Limb (tissue), 2 donors: ENCODE measurements at regions not wholly inside any gene's neighbourhood (a gene's known extent, or its start where the extent isn't known, plus 50 kb on each side); places are given as distances from the start of the nearest gene placed in this dataset.
"Not testable (repeated sequence)": the region's sequence is repeated elsewhere in the genome, so short reads cannot be mapped to it uniquely, and the experiment has no call there.

Source experiments
- DNase-seq, 2 donors: peaks; one replicate each; pipeline ENCODE4 v3.0.0-alpha.2; 2016; ENCODE audit errors: extremely low spot score in 2 of 2

DNA sequence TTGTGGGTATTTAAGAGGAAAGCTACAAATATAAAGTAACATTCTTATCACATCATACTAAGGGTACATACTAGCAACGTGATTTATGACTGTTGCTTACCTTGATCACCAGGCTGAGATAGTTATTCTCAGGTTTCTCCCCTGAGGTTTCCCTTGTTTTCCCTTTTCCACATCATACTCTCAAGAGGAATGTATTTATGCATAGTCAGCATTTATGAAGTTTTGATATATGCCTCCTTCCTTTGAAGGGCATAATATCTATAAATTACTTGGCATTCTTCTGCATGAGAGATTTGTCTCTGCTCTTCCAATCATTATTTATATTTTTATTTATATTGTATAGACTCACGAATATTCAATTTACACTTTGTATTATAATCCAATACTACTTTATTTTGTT lies 726.7 kb upstream of the ADGRB3 start:
- DNase-seq = no peak

DNA sequence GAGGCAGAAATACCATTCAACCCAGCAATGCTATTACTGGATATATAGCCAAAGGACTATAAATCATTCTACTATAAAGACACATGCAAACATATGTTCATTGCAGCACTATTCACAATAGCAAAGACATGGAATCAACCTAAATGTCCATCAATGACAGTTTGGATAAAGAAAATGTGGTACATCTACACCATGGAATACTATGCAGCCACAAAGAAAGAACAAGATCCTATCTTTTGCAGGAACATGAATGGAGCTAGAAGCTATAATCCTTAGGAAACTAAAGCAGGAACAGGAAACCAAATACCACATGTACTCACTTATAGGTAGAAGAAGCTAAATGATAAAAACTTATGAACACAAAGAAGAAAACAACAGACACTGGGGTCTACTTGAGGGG lies 730.3 kb upstream of the ADGRB3 start:
- not testable (repeated sequence) for DNase-seq

DNA sequence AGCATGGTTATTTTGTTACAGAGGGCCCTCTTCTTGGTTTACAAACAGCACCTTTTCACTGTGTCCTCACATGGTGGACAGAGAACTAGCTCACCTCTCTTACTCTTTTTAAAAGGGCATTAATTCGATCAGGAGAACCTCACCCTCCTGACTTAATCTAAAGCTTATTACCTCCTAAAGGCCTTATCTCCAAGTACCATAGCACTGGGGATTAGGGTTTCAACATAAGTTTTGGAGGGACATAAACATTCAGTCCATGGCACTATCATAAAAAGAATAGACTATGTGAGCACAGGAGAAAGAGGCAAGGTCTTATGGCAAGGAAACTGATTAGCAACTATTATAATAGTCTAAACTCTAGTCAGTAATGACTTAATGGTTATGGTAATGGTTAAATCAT lies 736.2 kb upstream of the ADGRB3 start:
- no peak for DNase-seq

DNA sequence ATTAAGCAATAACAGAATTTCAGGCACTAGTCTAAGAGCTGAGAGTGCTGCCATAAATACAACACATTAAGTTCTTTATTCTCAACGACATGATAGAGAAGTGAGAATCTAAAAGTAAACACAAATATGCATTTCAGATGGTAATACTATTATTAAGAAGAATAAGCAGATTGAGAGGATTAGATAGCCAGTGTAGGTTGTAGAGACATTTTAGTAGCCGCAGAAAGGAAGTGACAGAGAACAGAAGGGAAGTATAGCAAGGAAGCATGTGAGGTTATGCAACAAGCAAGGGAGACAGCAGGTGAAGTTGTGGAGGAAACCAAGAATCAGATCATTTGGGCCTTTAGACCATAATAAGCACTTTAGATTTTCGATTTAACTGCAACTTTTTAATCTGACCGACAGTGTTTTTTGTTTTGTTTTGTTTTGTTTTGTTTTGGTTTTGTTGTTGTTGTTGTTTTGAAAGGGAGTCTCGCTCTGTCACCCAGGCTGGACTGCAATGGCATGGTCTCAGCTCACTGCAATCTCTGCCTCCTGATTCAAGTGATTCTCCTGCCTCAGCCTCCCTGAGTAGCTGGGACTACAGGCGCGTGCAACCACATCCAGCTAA lies 737.0 kb upstream of the ADGRB3 start:
- no peak for DNase-seq

DNA sequence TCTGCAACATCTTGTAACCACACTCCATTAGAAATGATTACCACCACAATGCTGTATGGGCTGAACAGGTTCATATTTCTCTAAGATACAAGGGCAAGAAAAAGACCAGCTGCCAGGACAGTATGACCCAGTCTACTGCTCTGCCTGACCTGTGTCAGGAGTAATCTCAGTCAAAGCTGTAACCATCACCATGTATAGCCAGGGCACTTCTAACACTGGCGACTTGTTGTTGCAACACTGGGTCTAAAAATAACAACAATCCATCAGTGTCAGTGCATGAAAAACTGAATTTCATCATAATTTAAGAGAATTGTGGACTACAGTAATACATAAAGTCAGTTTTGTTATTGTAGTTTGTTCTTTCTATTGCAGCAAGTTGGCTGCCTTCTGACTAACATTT lies 738.6 kb upstream of the ADGRB3 start:
- DNase-seq = no peak

DNA sequence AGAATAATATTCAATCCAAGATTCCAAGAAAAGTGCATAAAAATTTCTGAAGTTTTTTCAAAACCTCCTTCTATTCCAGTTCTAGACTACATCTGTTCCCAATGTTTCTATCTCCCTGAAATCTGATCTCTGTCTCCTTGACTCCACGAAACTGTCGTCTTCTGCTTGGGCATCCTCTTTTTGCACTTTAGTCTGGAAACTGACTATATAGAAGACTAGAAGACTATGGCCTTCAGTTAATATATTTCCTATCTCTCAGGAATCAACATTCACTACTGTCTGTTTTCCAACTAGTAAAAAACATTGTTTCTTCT lies 745.4 kb upstream of the ADGRB3 start:
- DNase-seq = no peak

DNA sequence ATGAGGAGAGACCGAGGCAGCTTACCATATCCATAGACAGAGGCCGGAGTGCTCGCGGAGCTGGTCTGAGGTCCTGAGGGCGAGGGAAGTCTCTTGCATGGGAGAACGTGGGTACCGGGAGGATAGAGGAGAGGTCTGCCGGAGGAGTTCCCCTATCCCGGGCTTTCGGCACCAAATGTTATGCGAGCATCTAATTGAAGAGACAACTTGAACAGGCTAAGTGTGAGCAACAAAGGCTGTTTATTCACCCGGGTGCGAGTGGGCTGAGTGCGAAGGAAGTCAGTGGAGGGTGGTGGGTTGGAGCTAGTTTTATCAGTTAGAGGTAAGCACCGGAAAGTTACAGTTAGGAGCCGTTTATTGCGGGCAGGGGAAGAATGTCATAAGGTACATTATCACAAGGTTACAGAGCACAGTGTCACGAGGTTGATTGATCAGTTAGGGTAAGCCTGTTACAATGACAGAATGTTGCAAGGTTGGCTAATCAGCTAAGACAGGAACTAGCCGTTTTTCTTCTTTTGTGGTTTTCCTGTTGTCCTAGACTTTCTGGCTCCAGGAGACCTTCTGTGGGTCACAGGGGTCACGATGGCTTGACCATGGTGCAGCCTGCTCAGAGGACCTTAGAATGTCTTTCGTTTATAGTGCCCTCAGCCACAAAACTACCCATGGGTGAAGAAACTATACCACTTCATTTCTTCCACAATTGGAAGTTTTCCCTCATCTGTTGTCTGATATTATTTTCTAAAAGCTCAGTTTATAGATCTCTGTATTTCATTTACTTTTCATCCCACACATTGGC lies 746.0 kb upstream of the ADGRB3 start:
- DNase-seq = no peak

DNA sequence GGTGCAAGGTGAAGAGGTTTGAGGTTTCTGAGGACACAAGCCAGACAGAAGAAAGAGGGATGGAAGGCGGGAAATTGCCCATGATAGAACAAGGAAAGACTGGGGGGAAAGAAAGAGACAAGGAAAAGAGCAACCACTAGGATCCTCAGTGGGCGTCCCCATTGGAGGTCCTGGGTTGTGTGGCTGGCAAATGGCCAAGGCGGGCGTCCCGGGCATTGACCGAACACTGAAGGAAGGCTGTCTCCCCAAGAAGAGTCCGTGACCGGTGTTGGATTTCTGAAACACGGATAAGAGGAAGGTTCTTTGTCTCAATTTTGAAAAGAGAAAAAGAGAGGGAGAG lies 746.6 kb upstream of the ADGRB3 start:
- no peak for DNase-seq

DNA sequence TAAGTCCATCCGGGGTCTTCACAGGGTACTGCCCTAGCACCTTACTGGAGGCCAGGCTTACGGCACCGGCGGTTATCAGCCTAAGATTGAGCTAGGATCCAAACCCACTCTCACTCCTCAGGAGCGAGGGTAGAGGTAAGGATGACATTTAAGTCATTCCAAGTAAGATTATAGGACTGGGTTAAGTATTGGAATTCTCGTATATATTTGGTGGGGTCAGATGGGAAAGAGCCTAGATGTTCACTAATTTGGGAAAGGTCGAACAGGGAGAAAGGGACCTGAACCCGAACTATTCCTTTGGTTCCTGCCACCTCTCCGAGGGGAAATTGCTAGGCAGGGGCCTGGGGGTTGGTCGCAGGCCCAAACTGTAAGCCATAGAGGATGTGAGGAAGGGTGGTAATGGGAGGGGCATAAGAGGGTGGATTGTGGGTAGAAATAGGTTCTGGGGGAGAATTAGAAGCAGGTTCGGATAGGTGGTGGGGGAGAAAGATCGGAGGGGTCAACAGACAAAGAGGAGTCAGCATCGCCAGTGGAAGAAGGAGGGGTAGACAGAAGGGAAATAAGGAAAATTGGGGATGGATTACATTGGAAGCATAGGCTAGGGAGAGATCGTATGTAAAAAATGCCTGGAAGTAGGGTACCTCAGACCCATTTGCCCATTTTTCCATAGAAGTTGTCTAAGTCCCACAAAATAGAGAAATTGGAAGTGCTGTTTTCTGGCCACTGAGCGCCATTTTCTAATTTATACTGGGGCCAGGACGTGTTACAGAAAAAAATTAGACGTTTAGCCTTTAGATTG lies 747.1 kb upstream of the ADGRB3 start:
- DNase-seq = no peak

DNA sequence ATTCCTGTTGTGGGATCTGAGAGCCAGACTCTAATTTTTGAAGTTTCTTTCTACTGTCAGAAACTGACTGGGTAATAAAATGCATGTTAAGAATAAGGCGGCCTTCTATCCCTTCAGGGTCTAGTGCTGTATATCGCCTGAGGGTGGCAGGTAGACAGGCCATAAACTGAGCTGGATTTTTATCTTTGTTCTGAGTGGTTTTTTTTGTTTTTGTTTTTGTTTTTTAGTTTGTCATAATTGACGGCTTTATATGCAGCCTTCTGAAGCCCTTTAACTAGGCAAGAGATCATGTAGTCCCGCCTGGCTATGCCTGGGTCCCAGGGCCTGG lies 747.7 kb upstream of the ADGRB3 start:
- DNase-seq = no peak

DNA sequence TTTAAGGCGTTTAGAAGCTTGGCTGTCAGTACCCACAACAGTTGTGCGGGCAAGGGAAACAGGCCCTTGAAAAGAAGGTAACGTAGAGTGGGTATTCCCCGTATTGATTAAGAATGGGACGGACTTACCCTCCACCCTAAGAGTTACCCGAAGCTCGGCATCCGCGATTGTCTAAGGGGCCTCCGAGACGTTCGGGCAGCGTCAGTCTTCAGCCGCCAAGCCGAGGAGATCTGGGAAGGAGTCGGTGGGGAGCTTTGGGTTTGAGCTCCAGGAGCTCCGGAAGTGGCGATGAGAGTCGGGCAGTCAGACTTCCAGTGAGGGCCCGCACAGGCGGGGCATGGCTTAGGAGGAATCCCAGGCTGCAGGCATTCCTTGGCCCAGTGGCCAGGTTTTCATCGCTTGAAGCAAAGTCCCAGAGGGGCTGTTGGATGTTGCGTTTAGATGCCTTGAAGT lies 748.2 kb upstream of the ADGRB3 start:
- no peak for DNase-seq

DNA sequence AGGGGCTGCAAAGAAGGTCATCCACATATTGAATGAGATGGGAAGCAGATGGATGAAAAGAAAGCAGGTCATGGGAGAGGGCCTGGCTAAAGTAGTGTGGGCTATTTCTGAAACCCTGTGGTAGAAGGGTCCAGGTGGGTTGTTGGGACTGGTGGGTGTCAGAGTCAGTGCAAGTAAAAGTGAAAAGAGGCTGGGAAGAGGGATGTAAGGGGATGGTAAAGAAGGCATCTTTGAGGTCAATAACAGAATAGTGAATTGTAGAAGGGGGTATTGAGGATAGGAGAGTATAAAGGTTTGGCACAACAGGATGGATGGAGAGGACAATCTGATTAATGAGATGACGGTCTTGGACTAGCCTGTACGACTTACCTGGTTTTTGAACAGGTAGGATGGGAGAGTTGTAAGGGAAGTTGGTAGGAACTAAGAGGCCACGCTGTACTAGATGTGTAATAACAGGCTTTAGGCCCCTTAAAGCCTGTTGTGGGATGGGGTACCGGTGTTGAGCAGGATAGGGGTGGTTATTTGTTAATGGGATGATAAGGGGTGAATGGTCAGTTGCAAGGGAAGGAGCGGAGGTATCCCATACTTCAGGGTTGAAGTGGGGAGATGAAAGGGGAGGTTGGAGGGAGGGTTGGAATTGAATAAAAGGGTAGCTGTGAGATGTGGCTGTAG lies 748.9 kb upstream of the ADGRB3 start:
- DNase-seq = no peak

DNA sequence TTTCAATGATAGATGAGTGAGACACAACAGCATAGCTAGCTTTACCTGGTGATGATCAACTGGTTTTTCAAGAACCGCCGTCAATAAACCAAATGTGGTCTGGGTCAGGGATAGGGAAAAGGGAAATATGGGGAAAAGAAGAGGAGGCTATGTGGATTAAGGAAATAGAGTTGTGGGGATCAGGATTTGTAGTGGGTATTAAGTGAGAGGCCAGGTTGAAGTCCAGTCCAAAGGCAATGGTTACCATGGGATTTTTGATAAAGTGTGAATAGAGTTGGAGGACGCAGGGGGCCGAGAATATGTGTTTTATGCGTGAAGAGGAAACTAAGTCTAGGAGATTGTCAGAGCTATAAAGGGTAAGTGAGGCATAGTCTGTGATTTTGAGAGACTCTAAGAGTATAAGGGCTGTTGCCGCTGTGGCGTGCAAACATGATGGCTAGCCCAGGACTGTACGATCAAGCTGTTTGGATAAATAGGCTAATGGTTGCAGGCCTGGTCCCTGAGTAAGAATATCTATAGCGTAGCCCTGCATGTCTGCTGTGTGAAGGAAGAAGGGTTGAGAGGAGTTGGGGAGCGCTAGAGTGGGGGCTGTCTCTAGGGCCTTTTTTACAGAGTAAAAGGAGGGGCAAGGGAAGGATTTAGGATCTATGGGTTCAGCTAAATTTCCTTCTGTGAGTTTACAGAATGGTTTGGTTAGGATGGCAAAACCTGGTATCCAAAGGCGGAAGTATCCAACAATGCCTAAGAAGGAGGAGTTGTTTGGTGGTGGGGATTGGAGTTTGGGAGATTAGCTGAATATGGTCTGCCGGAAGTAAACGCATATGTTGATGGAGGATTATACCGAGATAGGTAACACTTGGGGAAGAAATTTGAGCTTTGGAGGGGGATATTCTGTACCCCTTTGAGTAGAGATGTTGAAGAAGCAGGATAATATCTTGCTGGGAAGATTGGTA lies 749.7 kb upstream of the ADGRB3 start:
- no peak for DNase-seq

DNA sequence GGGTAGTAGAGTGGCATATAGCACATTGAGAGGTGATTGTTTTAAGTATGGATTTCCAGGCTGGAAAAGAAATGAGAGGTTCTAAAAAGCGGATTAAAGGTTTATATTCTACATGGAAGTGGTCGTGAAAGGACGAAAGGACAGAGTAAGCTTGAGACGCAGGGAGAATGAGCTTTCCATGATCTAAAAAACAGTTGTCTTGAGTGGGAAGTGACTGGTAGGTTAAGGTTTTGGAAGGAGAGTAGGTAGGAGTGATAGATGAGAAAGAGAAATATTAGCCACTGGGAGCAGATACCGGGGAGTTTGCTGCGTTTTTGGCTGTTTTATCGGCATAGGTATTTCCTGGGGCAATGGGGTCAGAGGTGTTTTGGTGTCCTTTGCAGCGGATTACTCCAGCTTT lies 750.6 kb upstream of the ADGRB3 start:
- no peak for DNase-seq

DNA sequence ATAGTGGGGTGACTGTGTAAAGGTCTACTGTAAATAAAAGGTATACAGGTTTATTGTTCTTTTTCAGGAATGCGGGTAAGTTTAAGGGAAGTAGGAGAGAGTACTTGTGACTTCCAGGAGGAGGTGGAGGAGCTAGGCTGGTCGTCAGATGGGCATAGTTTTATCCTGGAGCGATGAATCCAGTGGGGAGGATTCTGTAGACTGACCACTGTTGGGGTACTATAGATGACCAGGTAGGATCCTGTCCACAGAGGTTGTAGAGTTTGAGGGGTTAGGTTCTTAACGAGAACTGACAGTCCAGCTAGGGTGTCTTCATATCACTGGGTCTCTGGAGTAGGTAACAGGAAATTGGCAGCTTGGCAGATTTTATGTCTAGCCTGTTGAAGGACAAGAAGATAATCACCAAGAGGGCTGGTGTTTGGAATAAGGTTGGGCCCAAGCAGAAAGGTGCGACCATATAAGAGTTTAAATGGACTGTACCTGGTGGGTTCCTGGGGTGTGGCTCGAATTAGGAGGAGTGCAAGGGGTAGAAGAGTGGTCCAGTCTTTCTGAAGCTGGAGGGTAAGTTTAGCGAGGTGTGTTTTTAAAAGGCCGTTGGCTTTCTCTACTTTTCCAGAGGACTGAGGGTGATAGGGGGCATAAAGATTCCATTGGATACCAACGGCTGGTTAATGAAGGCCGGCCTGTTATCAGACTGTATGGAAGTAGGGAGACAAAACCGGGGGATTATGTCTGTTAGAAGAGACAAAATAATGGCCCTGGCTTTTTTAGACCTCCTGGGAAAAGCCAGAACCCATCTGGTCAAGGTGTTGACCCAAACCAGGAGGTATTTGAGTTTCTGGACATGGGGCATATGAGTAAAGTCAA lies 751.3 kb upstream of the ADGRB3 start:
- DNase-seq = no peak

DNA sequence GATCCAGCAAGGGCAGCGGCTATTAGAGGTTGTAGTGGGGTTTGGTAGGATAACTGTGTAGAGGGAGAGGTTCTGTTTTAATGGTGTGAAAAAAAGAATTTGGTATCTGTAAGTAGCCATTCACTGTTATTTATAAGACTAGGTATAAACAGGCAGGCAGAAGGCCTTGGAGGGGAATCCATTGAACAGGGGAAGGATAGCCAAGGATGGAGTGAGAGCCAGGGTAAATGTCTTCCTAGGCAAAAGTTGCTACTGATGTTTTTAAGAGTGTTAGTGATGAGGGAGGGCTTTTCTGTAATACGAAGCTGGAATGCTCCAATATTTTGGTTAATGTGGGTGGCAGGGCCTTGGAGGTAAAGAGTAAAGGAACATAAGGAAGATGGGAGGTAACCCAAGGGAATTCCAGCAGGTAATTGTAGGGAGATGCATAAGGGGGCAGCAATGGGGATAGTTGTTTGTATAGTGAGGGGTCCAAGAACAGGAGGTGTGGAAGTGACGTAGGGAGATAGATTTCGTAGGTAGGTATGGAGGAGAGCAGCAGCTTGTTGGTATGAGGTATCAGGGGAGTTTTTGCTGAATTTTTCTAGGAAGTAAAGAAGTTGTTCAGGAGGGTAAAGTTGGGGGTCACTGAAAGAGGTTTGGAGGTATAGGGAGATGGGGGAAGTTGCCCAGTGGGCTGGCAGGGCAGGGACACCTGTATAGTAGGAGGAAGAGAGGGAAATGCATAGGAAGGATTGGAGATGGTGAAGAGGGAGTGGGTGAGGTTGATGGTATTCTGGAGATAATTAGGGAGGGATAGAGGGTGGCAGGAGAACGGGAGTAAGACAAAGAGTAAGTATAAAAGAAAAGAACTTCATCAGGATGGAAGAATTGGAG lies 752.4 kb upstream of the ADGRB3 start:
- DNase-seq = no peak

DNA sequence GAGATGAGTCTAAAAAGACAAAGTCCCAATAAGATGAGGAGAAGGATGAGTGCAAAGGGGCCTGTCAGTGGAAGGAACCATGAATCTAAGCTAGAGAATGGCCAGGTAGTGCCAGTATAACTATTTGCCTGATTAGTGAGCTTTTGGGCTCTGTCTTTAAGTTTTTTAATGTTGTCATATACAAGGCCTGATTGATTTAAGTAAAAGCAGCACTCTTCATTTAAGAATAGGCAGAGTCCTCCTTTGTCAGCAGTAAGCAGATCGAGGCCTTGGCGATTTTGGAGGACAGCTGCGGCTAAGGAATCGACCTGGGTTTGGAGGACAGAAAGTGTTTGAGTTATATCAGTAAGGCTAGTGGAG lies 753.4 kb upstream of the ADGRB3 start:
- DNase-seq = no peak

DNA sequence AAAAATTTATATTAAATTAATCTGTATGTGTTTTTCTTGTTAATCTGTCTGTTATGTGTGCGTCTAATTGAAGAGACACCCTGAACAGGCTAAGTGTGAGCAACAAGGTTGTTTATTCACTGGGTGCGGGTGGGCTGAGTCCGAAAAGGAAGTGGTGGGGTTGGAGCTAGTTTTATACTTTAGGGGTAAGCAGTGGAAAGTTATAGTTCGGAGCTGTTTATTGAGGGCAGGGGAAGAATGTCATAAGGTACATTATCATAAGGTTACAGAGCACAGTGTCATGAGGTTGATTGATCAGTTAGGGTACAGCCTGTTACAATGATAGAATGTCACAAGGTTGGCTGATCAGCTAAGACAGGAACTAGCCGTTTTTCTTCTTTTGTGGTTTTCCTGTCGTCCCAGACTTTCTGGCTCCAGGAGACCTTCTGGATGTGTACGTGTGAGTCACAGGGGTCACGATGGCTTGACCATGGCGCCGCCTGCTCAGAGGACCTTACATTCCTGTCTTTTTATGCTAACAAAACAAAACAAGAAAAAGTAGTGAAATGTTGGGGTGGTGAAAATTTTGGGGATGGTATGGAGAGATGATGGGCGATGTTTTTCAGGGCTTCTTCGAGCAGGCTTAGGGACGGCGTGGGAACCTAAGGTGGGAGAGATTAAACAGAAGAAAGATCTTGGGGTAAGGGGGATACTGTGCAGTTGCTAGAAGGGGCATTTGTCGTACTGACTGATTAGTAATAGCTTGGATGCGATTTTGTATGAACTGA lies 754.0 kb upstream of the ADGRB3 start:
- no peak for DNase-seq

DNA sequence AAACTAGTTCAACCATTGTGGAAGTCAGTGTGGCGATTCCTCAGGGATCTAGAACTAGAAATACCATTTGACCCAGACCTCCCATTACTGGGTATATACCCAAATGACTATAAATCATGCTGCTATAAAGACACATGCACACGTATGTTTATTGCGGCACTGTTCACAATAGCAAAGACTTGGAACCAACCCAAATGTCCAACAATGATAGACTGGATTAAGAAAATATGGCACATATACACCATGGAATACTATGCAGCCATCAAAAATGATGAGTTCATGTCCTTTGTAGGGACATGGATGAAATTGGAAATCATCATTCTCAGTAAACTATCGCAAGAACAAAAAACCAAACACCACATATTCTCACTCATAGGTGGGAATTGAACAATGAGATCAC lies 754.7 kb upstream of the ADGRB3 start:
- DNase-seq = not testable (repeated sequence)
